NCI-H1092 treated with DMSO at 0.1 percent for 48 hours (cell line): ENCODE measurements at regions not wholly inside any gene's neighbourhood (a gene's known extent, or its start where the extent isn't known, plus 50 kb on each side); places are given as distances from the start of the nearest gene placed in this dataset.
"Not testable (repeated sequence)": the region's sequence is repeated elsewhere in the genome, so short reads cannot be mapped to it uniquely, and the experiment has no call there.

ENCODE experiments used
- DNase-seq: peaks from one replicate; lab custom pipeline; 2025; lab: John Stamatoyannopoulos, UW

GRCh38 chr18:59800897-59801296, 98.9 kb upstream of the PMAIP1 start:
- DNase-seq, result no peak

- DNase-seq, result no peak
Observed at GRCh38 chr18:59799383-59800015, 100.3 kb upstream of the PMAIP1 start.

- no peak for DNase-seq
Observed at GRCh38 chr18:59795882-59796281, 98.7 kb upstream of the CCBE1 start.

- DNase-seq, result no peak
Observed at GRCh38 chr18:59792353-59792752, 95.1 kb upstream of the CCBE1 start.

GRCh38 chr18:59790346-59790936, 93.2 kb upstream of the CCBE1 start:
- DNase-seq, result not testable (repeated sequence)

GRCh38 chr18:59788791-59789106, 91.5 kb upstream of the CCBE1 start:
- no peak for DNase-seq

- no peak for DNase-seq
Observed at GRCh38 chr18:59787998-59788790, 91.0 kb upstream of the CCBE1 start.

GRCh38 chr18:59784694-59785093, 87.5 kb upstream of the CCBE1 start:
- DNase-seq, result no peak

GRCh38 chr18:59783138-59783537, 85.9 kb upstream of the CCBE1 start:
- DNase-seq, result peak; percentile 59

GRCh38 chr18:59779979-59780378, 82.8 kb upstream of the CCBE1 start:
- no peak for DNase-seq

- no peak for DNase-seq
Observed at GRCh38 chr18:59778434-59778833, 81.2 kb upstream of the CCBE1 start.

GRCh38 chr18:59777636-59778035, 80.4 kb upstream of the CCBE1 start:
- DNase-seq, result no peak

GRCh38 chr18:59769129-59769865, 72.1 kb upstream of the CCBE1 start:
- no peak for DNase-seq

- no peak for DNase-seq
Observed at GRCh38 chr18:59768409-59768808, 71.2 kb upstream of the CCBE1 start.

- DNase-seq, result no peak
Observed at GRCh38 chr18:59767732-59768131, 70.5 kb upstream of the CCBE1 start.

- no peak for DNase-seq
Observed at GRCh38 chr18:59765343-59765742, 68.1 kb upstream of the CCBE1 start.

GRCh38 chr18:59764281-59764680, 67.1 kb upstream of the CCBE1 start:
- no peak for DNase-seq

- no peak for DNase-seq
Observed at GRCh38 chr18:59763541-59764136, 66.4 kb upstream of the CCBE1 start.

GRCh38 chr18:59760619-59761600, 63.7 kb upstream of the CCBE1 start:
- no peak for DNase-seq

- DNase-seq, result no peak
Observed at GRCh38 chr18:59760212-59760611, 63.0 kb upstream of the CCBE1 start.

- no peak for DNase-seq
Observed at GRCh38 chr18:59758837-59759236, 61.6 kb upstream of the CCBE1 start.
